ENCODE measurements at regions not wholly inside any gene's neighbourhood (a gene's known extent, or its start where the extent isn't known, plus 50 kb on each side); places are given as distances from the start of the nearest gene placed in this dataset.

GRCh38 chr1:101332633-101333032 lies 95.8 kb downstream of the S1PR1 start:
- TF ChIP-seq CREB1 (IDR thresholded peaks at IDR 0.05; ENCODE audit: low read depth): no peak
- TF ChIP-seq ZBTB7A (IDR thresholded peaks at IDR 0.05; ENCODE audit: low read depth): no peak
- TF ChIP-seq MAX (IDR thresholded peaks at IDR 0.05): no peak
- no peak for TF ChIP-seq FOXM1 (IDR thresholded peaks at IDR 0.05; ENCODE audit: borderline replicate concordance, low read depth)
- no peak for TF ChIP-seq YY1 (IDR thresholded peaks at IDR 0.05; ENCODE audit: low read depth)
- no peak for TF ChIP-seq TEAD4 (IDR thresholded peaks at IDR 0.05)
- TF ChIP-seq RAD21 (IDR thresholded peaks at IDR 0.05; ENCODE audit: low read depth): no peak
- TF ChIP-seq USF1 (IDR thresholded peaks at IDR 0.05): no peak
- no peak for TF ChIP-seq TCF12 (IDR thresholded peaks at IDR 0.05; ENCODE audit: low read depth)
- no peak for TF ChIP-seq TAF1 (IDR thresholded peaks at IDR 0.05; ENCODE audit: low read depth)
- TF ChIP-seq EP300 (IDR thresholded peaks at IDR 0.05; ENCODE audit: borderline replicate concordance): no peak
- no peak for TF ChIP-seq REST (IDR thresholded peaks at IDR 0.05; ENCODE audit: low read depth)

GRCh38 chr1:101333186-101333585 lies 96.4 kb downstream of the S1PR1 start:
- TF ChIP-seq YY1 (IDR thresholded peaks at IDR 0.05; ENCODE audit: low read depth) (no peak), EP300 (IDR thresholded peaks at IDR 0.05; ENCODE audit: borderline replicate concordance) (no peak), TCF12 (IDR thresholded peaks at IDR 0.05; ENCODE audit: low read depth) (no peak), CEBPB (IDR thresholded peaks at IDR 0.05) (no peak), TEAD4 (IDR thresholded peaks at IDR 0.05) (no peak), REST (IDR thresholded peaks at IDR 0.05; ENCODE audit: low read depth) (no peak), NFIC (IDR thresholded peaks at IDR 0.05) (no peak), USF1 (IDR thresholded peaks at IDR 0.05) (no peak), TAF1 (IDR thresholded peaks at IDR 0.05; ENCODE audit: low read depth) (no peak), CREB1 (IDR thresholded peaks at IDR 0.05; ENCODE audit: low read depth) (no peak), MAX (IDR thresholded peaks at IDR 0.05) (no peak), FOXM1 (IDR thresholded peaks at IDR 0.05; ENCODE audit: borderline replicate concordance, low read depth) (no peak)

- no peak for TF ChIP-seq USF1 (IDR thresholded peaks at IDR 0.05)
- no peak for TF ChIP-seq YY1 (IDR thresholded peaks at IDR 0.05; ENCODE audit: low read depth)
- no peak for TF ChIP-seq MAX (IDR thresholded peaks at IDR 0.05)
- TF ChIP-seq NFIC (IDR thresholded peaks at IDR 0.05): no peak
These were observed 101.1 kb downstream of the S1PR1 start for GRCh38 chr1:101337968-101338367.

- TF ChIP-seq USF1 (IDR thresholded peaks at IDR 0.05) (peak; percentile 8; the same call in 1 of the 2 replicates), TCF12 (IDR thresholded peaks at IDR 0.05; ENCODE audit: low read depth) (no peak)
These were observed 102.1 kb downstream of the S1PR1 start for GRCh38 chr1:101338714-101339430.

- no peak for TF ChIP-seq REST (IDR thresholded peaks at IDR 0.05; ENCODE audit: low read depth)
- TF ChIP-seq TEAD4 (IDR thresholded peaks at IDR 0.05): no peak
- TF ChIP-seq EGR1 (IDR thresholded peaks at IDR 0.05): no peak
- TF ChIP-seq ZBTB7A (IDR thresholded peaks at IDR 0.05; ENCODE audit: low read depth): no peak
- TF ChIP-seq TAF1 (IDR thresholded peaks at IDR 0.05; ENCODE audit: low read depth): no peak
- TF ChIP-seq NFIC (IDR thresholded peaks at IDR 0.05): no peak
- TF ChIP-seq CEBPB (IDR thresholded peaks at IDR 0.05): no peak
- TF ChIP-seq RAD21 (IDR thresholded peaks at IDR 0.05; ENCODE audit: low read depth): no peak
- no peak for TF ChIP-seq USF1 (IDR thresholded peaks at IDR 0.05)
- no peak for TF ChIP-seq YY1 (IDR thresholded peaks at IDR 0.05; ENCODE audit: low read depth)
- no peak for TF ChIP-seq MAX (IDR thresholded peaks at IDR 0.05)
- no peak for TF ChIP-seq TCF12 (IDR thresholded peaks at IDR 0.05; ENCODE audit: low read depth)
- TF ChIP-seq FOXM1 (IDR thresholded peaks at IDR 0.05; ENCODE audit: borderline replicate concordance, low read depth): no peak
- TF ChIP-seq EP300 (IDR thresholded peaks at IDR 0.05; ENCODE audit: borderline replicate concordance): no peak
- no peak for TF ChIP-seq CREB1 (IDR thresholded peaks at IDR 0.05; ENCODE audit: low read depth)
These were observed 107.9 kb downstream of the S1PR1 start for GRCh38 chr1:101344745-101345144.

All from Ishikawa (cell line).